HepG2 (cell line): ENCODE measurements at regions not wholly inside any gene's neighbourhood (a gene's known extent, or its start where the extent isn't known, plus 50 kb on each side); places are given as distances from the start of the nearest gene placed in this dataset.

Experiments used
- ELF1 ChIP-seq: sonication (generic); formaldehyde crosslinking; IDR thresholded peaks from 2 replicates; pipeline ENCODE4 v1.4.0; 2020; ENCODE audit warnings: missing genetic modification reagents
- ESRRA ChIP-seq: sonication (generic); formaldehyde crosslinking; IDR thresholded peaks from 2 replicates; pipeline ENCODE4 v1.5.1; 2020; ENCODE audit warnings: mild to moderate bottlenecking, low read depth, missing genetic modification reagents
- FOXM1 ChIP-seq: sonication (generic); formaldehyde crosslinking; IDR thresholded peaks from 2 replicates; pipeline ENCODE4 v1.5.0; 2020; ENCODE audit warnings: missing genetic modification reagents
- HNRNPLL ChIP-seq: fragments of 200-400 bp; formaldehyde crosslinking; IDR thresholded peaks from 2 replicates; pipeline ENCODE4 v1.6.1; 2017; ENCODE audit warnings: mild to moderate bottlenecking, low read depth, low read length; ENCODE audit not compliant: poor library complexity, severe bottlenecking
- RXRA ChIP-seq: sonication (generic); formaldehyde crosslinking; IDR thresholded peaks from 2 replicates; pipeline ENCODE4 v1.5.1; 2020; ENCODE audit warnings: missing genetic modification reagents
- TRIM22 ChIP-seq: fragments of 450-650 bp; IDR thresholded peaks from 2 replicates; pipeline ENCODE4 v1.6.1; 2017
- ZBTB2 ChIP-seq: sonication (generic); formaldehyde crosslinking; IDR thresholded peaks from 2 replicates; pipeline ENCODE4 v1.8.0; 2022; ENCODE audit warnings: low read depth, missing genetic modification reagents
- ZNF367 ChIP-seq: sonication (generic); formaldehyde crosslinking; IDR thresholded peaks from 2 replicates; pipeline ENCODE4 v1.4.0; 2020; ENCODE audit warnings: missing genetic modification reagents, borderline replicate concordance
- ZNF782 ChIP-seq: sonication (generic); formaldehyde crosslinking; IDR thresholded peaks from 2 replicates; pipeline ENCODE4 v1.4.0; 2020; ENCODE audit warnings: missing genetic modification reagents, mild to moderate bottlenecking, borderline replicate concordance

- TF ChIP-seq ZBTB2 (CRISPR knock-in tag) (no peak), ELF1 (CRISPR knock-in tag) (no peak), ZNF367 (CRISPR knock-in tag) (no peak), FOXM1 (CRISPR knock-in tag) (no peak), TRIM22 (no peak), HNRNPLL (no peak), ZNF782 (CRISPR knock-in tag) (no peak), ESRRA (CRISPR knock-in tag) (no peak), RXRA (CRISPR knock-in tag) (no peak)
Measured at GRCh38 chr2:8433390-8433789, 248.5 kb upstream of the ID2 start.
